GM04503 (cell line): ENCODE measurements at regions not wholly inside any gene's neighbourhood (a gene's known extent, or its start where the extent isn't known, plus 50 kb on each side); places are given as distances from the start of the nearest gene placed in this dataset.
"Not testable (repeated sequence)": the region's sequence is repeated elsewhere in the genome, so short reads cannot be mapped to it uniquely, and the experiment has no call there.

Source experiments
- DNase-seq: peaks from one replicate; pipeline ENCODE4 v3.0.0-alpha.2; 2012; ENCODE audit warnings: low read depth

- DNase-seq, result peak; percentile 61
Measured at GRCh38 chr5:40221796-40222195, 457.9 kb upstream of the PTGER4 start.

DNA sequence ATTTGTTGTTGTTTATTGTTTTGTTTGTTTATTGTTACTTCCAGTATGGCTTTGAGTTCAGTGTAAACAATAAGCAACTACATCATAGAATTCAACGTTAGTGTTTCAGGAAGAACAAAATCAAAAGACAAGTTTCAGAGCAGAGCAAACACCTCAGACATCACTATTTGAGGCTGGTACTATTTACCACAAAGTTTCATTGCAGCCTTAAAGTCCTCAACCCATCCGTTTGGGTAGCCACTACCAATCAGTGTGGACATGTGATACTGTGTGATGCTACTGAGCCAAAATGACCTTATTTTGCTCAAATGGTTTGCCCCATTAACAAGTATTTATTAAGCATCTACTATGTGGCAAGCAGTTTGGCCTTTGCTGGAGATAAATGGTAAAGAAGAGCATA is 458.5 kb upstream of the PTGER4 start:
- DNase-seq, result no peak

- no peak for DNase-seq
Measured at GRCh38 chr5:40220260-40220659, 459.5 kb upstream of the PTGER4 start.

GRCh38 chr5:40217553-40217952 is 462.2 kb upstream of the PTGER4 start:
- DNase-seq, result no peak

- no peak for DNase-seq
Measured at GRCh38 chr5:40210694-40211093, 469.0 kb upstream of the PTGER4 start.

GRCh38 chr5:40206030-40206429 is 473.7 kb upstream of the PTGER4 start:
- no peak for DNase-seq

DNA sequence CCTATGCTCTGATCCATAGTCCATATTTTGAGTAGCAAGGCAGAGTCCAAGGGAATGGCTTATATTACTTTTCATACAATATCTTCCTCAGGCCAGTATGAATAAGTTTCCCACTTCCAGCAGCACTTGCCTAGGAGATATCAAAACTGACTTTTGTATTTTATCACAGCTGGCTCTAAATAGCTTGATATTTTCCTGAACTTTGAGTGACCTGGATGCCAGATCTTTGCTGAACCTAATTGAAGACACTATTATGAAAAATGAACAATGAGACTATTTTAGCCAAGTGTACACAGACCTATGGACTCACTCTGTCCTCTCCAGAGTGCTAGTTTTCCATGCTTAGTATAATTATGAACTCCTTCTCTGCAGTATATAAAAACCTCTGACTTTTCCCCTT is 475.6 kb upstream of the PTGER4 start:
- no peak for DNase-seq

DNA sequence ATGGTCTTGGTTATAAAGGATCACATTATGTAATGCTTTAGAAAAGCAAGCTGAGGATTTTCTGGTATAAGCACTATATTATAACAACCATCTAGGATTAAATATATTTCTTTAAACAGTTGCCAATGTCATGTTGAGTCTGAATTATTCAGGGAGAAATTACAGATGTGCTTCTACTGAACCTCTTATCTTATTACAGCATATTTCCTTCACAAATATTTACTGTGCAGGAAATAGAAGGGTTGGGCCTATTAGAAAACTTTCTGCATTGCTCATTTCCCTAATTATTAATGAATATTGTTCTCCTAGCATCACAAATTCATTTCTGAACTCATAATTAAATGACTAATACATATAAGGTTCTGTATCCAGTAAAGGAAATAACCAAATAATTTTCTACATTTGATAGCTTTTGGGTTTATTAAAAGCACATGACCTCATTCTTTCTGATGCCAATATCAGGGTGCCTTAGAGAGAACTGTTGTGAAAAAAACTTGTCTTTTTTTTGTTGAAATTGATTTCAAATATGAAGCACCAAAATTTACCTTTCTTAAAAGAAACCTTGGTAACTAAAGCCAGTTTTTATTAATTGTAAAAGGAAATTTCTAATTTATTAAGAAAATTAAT is 476.8 kb upstream of the PTGER4 start:
- DNase-seq, result no peak

DNA sequence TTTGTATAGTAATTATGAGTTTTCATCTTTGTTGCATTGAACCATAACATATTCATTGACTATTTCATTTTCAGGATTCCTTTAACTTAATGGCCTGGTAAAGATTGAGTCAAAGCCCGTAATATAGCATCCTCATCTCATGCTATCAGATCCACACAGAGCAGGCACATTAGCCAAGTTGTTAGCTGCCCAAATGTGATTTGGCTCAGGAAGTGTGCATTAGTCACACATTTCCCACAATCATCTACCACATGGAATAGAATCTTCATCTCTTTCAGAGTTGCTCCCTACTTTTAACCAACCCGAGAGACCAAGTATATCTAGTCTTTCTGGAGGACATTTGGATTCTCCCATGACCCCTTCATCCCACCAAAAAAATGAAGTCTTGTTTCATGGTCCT is 481.0 kb upstream of the PTGER4 start:
- DNase-seq, result peak; percentile 9

DNA sequence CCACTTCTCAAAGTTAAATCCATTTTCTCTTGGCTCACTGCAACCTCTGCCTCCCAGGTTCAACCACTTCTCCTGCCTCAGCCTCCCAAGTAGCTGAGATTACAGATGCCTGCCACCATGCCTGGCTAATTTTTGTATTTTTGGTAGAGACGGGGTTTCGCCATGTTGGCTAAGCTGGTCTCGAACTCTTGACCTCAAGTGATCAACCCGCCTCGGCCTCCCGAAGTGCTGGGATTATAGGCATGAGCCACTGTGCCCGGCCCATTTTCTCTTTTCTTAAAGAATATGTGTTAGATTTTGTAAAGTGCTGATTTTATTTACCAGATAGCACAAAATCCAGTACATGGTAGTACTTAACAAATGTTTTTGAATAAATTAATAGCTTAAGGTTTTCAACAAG is 484.1 kb upstream of the PTGER4 start:
- DNase-seq, result not testable (repeated sequence)

DNA sequence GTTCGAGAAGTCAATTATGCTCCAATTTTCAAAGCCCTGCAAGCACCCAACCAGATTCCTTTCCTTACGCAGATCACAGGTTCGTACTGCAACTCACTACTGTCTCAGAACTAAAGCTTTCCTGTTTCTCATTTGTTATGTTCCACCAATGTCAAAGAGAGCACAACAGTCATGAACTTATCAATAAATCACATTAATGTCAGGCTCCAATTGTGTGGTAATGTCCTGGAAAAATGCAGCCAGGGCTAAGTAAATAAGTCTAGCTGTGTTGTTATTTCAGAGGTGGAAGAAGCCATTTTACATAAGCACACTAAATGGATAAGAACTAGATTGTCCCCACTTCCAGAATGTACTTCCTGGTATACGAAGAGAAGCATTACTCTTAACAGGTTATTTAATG is 488.6 kb upstream of the PTGER4 start:
- no peak for DNase-seq

DNA sequence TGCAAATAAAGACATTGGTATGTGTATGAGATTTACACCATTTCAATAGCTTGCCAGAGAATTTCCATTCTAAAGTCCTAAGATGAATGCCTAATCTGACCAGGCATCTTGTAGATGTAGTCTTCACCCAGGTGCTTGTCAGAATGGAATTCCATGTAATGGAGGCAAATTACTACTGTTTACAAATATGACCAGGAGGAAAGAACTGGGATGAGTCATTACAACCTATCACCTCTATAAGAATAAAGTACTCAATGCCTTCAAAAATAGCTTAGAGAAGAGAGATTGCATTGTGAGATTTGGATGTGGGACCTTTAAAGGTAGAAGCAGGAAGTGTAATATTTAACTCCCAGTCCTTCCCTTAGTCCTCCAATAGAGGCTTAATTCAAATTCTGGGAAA is 507.0 kb upstream of the PTGER4 start:
- DNase-seq, result no peak

DNA sequence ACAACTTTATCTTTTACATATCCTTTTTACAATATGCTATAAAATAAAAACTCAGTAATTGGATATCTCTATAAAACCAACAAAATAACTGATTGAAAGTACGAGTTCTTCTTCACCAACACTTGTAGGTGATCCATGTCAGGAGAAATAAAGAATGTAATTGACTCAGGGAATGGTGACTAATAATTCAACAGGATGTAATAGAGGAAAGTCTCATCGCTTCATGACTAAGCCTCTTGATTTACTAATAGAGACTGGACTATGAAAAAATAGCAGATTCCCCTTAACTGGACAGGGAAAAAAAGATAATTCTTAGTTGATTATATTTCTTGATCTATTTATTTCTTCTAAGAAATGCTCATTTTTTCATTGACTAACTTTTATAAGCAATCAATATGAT is 507.7 kb upstream of the PTGER4 start:
- DNase-seq, result no peak

DNA sequence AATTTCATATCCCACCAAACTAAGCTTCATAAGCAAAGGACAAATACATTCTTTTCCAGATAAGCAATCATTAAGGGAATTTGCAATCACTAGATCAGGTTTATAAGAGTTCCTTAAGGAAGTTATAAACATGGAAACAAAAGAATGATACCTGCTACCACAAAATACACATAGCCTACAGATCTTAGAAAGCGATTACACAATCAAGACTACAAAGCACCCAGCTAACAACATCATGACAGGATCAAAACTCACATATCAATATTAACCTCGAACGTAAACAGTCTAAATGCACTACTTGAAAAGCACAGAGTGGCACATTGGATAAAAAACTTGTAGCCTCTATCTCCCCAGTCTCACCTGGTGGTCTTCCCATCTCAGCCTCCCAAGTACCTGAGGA is 512.4 kb upstream of the PTGER4 start:
- DNase-seq, result no peak

DNA sequence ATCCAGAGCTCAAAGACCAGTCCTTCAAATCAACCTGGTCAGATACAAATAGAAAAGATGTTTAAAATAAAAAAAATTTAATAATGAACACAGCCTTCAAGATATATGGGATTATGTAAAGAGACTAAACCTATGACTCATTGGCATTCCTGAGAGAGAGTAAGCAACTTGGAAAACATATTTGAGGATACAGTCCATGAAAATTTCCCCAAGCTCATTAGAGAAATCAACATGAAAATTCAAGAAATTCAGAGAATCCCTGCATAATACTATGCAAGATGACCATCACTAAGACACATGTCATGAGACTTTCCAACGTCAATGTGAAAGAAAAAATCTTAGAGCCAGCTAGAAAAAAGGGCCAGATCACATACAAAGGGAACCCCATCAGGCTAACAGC is 512.9 kb upstream of the PTGER4 start:
- DNase-seq, result no peak

DNA sequence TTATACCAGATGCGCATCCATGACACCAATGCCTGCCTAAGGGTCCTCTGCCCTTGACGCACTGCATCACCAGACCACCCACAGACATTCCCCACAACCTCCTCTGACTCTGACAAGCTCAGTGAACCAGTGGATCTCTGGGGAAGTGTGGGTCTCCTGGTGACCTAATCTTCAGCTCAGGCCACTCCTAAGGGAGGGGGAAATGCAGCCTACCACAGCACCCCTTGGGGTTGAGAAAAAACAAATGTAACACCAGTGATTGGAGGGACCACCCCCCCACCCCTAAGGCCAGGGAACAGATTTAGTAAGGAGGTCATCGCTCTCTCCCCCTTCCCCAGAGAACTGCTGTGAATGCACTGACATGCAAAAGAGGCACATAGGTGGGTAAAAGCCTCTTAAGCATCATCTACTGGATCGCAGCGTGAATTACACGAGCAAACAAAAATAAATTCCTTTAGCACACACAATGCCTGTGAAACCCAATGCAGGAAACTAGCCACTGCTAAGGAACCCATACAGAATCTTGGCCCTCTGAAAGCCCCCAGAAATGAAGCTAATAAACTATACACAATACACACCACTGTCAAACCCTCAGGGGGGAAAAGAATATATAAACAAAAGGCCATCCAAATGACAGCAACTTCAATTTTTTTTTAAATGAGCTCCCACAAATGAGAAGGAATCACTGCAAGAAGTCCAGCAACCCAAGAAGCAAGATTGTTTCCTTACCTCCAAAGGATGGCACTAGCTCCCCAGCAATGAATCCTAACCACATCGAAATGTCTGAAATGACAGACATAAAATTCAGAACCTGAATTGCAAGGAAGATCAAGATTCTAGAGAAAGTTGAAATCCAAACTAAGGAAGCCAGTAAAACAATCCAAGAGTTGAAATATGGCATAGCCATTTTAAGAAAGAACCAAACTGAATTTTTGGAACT is 513.7 kb upstream of the PTGER4 start:
- DNase-seq, result no peak

DNA sequence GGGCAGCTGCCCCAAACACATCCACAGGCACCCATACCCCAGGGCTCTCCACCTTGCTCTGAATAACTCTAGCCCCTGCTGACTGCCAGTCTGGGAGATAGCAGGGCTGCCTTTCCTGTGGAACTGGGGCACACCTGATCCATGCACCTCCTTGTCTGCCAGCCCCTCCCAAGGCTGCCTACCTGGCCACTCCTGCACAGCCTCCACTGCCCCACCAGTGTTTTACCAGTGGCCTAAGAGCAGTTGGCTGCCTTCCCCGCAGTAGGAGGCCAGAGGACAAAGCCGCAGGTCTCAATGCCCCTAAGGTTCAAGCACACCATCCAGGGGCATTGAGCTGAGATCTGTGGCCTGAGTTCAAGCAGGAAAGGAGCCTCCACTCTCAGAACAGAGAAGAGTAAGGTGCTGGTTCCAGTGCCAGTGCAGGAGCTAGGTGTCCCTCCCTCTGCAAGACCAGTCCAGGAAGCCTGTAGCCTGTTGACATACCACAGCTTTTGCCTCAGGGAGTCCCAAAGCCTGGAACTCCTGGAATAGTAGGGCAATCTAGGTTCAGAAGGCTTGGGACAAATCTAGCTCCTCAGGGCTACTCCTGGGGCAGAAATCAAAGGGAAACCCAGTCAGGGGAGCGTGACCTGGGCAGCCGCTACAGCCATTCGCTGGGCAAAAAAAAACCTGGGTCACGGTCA is 514.5 kb upstream of the PTGER4 start:
- DNase-seq, result no peak

- DNase-seq, result no peak
Measured at GRCh38 chr5:40160435-40160834, 519.3 kb upstream of the PTGER4 start.

GRCh38 chr5:40154194-40154593 is 525.5 kb upstream of the PTGER4 start:
- DNase-seq, result no peak

DNA sequence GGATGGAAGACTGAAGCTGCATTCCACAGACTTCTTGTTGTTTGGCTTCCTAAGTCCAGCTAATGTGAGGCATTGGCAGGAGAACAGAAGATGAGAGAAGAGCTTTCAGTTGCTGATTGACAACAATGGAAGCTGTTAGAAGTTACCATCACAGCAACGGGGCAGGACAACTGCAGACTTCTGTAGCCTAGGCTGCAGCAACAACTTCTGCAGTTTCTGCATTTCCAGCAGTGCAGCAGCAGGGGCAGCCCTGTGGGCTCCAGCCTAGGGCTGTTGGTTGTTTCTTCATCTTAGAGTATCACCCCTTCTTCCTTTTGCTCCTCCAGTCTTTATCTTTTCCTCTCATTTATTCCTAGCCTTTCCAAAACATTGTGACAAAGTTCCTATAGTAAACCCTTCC is 528.8 kb upstream of the PTGER4 start:
- DNase-seq, result no peak

GRCh38 chr5:40141896-40142295 is 537.8 kb upstream of the PTGER4 start:
- no peak for DNase-seq

- no peak for DNase-seq
Measured at GRCh38 chr5:40141418-40141817, 538.3 kb upstream of the PTGER4 start.

DNA sequence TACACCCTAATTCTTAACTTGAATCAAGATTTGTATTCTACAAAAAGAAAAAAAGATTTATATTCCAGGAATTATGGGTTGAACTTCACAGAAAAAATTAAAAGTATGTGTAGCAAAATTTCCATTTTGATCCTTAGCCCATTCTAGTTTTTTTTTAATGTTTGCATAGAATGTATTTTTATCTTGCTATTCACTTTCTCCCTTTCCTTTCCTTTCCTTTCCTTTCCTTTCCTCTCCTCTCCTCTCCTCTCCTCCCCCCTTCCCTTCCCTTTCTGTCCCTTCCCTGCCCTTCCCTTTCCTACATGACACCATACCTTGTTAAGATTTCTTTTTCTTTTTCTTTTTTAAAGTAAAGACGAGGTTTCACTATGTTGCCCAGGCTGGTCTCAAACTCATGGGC is 542.5 kb upstream of the PTGER4 start:
- no peak for DNase-seq
